Loucy (cell line): ENCODE measurements at regions not wholly inside any gene's neighbourhood (a gene's known extent, or its start where the extent isn't known, plus 50 kb on each side); places are given as distances from the start of the nearest gene placed in this dataset.

ENCODE experiments used
- H2AFZ ChIP-seq: fragments of 200-600 bp; sonication (generic); 2 replicates; pipeline ENCODE4 v1.6.0; 2016; ENCODE audit warnings: antibody characterized with exemption, mild to moderate bottlenecking, low read length, moderate library complexity
- H3F3A ChIP-seq: fragments of 200-600 bp; 2 replicates; pipeline ENCODE4 v1.6.0; 2016; ENCODE audit warnings: antibody characterized with exemption, low read depth, mild to moderate bottlenecking
- H3K27me3 ChIP-seq: fragments of 200-600 bp; sonication (generic); 2 replicates; pipeline ENCODE4 v1.6.1; 2014; ENCODE audit warnings: low read length, mild to moderate bottlenecking; ENCODE audit not compliant: insufficient read depth, poor library complexity, severe bottlenecking
- H3K36me3 ChIP-seq: fragments of 200-600 bp; sonication (generic); 2 replicates; pipeline ENCODE4 v1.6.1; 2016; ENCODE audit warnings: low read length; ENCODE audit not compliant: insufficient read depth
- H3K4me1 ChIP-seq: fragments of 200-600 bp; sonication (generic); 2 replicates; pipeline ENCODE4 v1.5.1; 2014; ENCODE audit warnings: low read length, mild to moderate bottlenecking; ENCODE audit not compliant: insufficient read depth, poor library complexity, severe bottlenecking
- H3K4me2 ChIP-seq: fragments of 200-600 bp; sonication (generic); 2 replicates; pipeline ENCODE4 v1.6.0; 2014; ENCODE audit warnings: antibody characterized with exemption, low read length, low read depth, mild to moderate bottlenecking; ENCODE audit not compliant: poor library complexity, severe bottlenecking
- H3K4me3 ChIP-seq: fragments of 200-600 bp; sonication (generic); 2 replicates; pipeline ENCODE4 v1.5.1; 2014; ENCODE audit warnings: low read length, mild to moderate bottlenecking, mixed read lengths; ENCODE audit not compliant: poor library complexity, severe bottlenecking
- H3K79me2 ChIP-seq: fragments of 200-600 bp; sonication (generic); 2 replicates; pipeline ENCODE4 v1.6.1; 2014; ENCODE audit warnings: low read length; ENCODE audit not compliant: insufficient read depth
- H3K9ac ChIP-seq: fragments of 200-600 bp; sonication (generic); 2 replicates; pipeline ENCODE4 v1.6.0; 2014; ENCODE audit warnings: mild to moderate bottlenecking, low read depth, low read length, moderate library complexity; ENCODE audit not compliant: poor library complexity, severe bottlenecking
- H3K9me2 ChIP-seq: fragments of 200-600 bp; sonication (generic); replicated peaks from 2 replicates; pipeline ENCODE4 v1.6.1; 2016; ENCODE audit warnings: low read depth, low read length, mixed read lengths
- H3K9me3 ChIP-seq: fragments of 200-600 bp; sonication (generic); 2 replicates; pipeline ENCODE4 v1.6.1; 2014; ENCODE audit warnings: mild to moderate bottlenecking, antibody characterized with exemption, low read length, low read depth; ENCODE audit not compliant: insufficient read depth
- H4K20me1 ChIP-seq: fragments of 200-600 bp; sonication (generic); 2 replicates; pipeline ENCODE4 v1.6.0; 2014; ENCODE audit warnings: antibody characterized with exemption, low read length, mild to moderate bottlenecking; ENCODE audit not compliant: insufficient read depth, poor library complexity, severe bottlenecking
- EZH2phosphoT487 ChIP-seq: fragments of 200-600 bp; IDR thresholded peaks from 2 replicates; pipeline ENCODE4 v1.6.1; 2018; ENCODE audit warnings: antibody characterized with exemption, mild to moderate bottlenecking, moderate library complexity, borderline replicate concordance
- TF ChIP-seq, protein P1 (sequence below): fragments of 200-600 bp; sonication (generic); conservative IDR thresholded peaks from 2 replicates; pipeline ENCODE4 v1.5.1; 2014; ENCODE audit warnings: mild to moderate bottlenecking, antibody characterized with exemption, low read length

DNA sequence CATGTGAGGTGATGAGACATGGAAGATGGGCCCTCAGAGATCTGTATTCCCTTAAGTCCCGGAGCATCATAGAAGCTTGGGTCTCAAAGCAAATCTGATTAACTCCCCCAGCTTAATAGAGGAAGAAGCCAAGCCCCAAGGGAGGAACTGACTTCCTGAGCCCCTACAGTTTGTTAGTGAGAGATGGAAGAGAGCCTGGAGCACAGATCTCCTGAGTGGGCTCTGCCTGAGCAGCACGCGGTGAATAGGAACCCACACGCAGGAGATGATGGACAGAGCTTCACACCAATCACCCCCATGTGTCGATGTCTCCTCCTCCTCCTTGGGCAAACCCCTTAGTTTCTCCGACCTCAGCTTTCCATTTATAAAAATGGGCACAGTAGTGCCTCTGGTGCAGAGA is 50.1 kb upstream of the ATP12A start:
- no peak overlapping the region for H3K9ac ChIP-seq
- no peaks in the 10 kb centered on the region for H4K20me1 ChIP-seq
- H3K4me3 ChIP-seq, result no peak overlapping the region
- H3K9me2 ChIP-seq, result no peaks in the 10 kb centered on the region
- no peaks in the 10 kb centered on the region for H3F3A ChIP-seq
- no peaks in the 10 kb centered on the region for H3K79me2 ChIP-seq
- no peaks in the 10 kb centered on the region for H3K36me3 ChIP-seq
- peak overlapping the region; percentile 4 for H3K4me2 ChIP-seq
- peaks cover 58% of the 10 kb centered on the region for H3K4me1 ChIP-seq
- no peaks in the 10 kb centered on the region for H3K9me3 ChIP-seq
- H2AFZ ChIP-seq, result peak overlapping the region; percentile 71; the same call in 1 of the 2 replicates
- TF ChIP-seq, protein P1, sequence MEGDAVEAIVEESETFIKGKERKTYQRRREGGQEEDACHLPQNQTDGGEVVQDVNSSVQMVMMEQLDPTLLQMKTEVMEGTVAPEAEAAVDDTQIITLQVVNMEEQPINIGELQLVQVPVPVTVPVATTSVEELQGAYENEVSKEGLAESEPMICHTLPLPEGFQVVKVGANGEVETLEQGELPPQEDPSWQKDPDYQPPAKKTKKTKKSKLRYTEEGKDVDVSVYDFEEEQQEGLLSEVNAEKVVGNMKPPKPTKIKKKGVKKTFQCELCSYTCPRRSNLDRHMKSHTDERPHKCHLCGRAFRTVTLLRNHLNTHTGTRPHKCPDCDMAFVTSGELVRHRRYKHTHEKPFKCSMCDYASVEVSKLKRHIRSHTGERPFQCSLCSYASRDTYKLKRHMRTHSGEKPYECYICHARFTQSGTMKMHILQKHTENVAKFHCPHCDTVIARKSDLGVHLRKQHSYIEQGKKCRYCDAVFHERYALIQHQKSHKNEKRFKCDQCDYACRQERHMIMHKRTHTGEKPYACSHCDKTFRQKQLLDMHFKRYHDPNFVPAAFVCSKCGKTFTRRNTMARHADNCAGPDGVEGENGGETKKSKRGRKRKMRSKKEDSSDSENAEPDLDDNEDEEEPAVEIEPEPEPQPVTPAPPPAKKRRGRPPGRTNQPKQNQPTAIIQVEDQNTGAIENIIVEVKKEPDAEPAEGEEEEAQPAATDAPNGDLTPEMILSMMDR, result no peak
- TF ChIP-seq EZH2phosphoT487, result no peak
- H3K27me3 ChIP-seq, result no peaks in the 10 kb centered on the region
